ENCODE measurements at regions not wholly inside any gene's neighbourhood (a gene's known extent, or its start where the extent isn't known, plus 50 kb on each side); places are given as distances from the start of the nearest gene placed in this dataset.

DNA sequence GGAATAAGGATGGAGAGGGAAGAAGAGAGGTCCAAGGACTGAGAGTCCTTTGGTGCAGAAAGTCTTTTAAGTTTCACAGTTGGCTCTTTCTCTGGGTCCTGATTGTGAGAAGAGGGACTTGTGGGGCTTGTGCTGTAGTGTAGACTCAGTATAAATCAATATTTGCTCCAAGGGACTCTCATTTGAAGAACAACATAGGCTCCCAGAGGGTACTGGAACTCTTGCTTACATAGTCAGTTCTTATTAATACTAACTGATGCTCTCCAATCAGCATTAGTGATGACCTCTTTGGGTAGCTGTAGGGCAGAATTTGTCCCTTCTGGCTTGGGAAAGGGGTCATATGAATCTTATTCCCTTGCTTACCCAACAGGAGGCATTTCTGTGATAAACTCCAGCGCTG lies 62.5 kb upstream of the CXCL14 start:
- DNase-seq (ENCODE audit: extremely low spot score), result no peak
- ChIA-PET POLR2A (no interaction called here), CTCF (no interaction called here)
- TF ChIP-seq HDGF (IDR thresholded peaks at IDR 0.05; ENCODE audit: borderline replicate concordance) (no peak), ELF4 (IDR thresholded peaks at IDR 0.05) (no peak), ARNT (IDR thresholded peaks at IDR 0.05) (no peak), CTBP1 (IDR thresholded peaks at IDR 0.05; ENCODE audit: borderline replicate concordance) (no peak), TARDBP (IDR thresholded peaks at IDR 0.05) (no peak), FOXM1 (IDR thresholded peaks at IDR 0.05; ENCODE audit: borderline replicate concordance) (no peak), FOXA1 (IDR thresholded peaks at IDR 0.05) (no peak), L3MBTL2 (conservative IDR thresholded peaks at IDR 0.05) (no peak), NFRKB (IDR thresholded peaks at IDR 0.05) (no peak), SP1 (IDR thresholded peaks at IDR 0.05) (no peak), ZNF384 (IDR thresholded peaks at IDR 0.05) (no peak), LEF1 (IDR thresholded peaks at IDR 0.05; ENCODE audit: borderline replicate concordance) (no peak), FOXK2 (IDR thresholded peaks at IDR 0.05) (no peak)

DNA sequence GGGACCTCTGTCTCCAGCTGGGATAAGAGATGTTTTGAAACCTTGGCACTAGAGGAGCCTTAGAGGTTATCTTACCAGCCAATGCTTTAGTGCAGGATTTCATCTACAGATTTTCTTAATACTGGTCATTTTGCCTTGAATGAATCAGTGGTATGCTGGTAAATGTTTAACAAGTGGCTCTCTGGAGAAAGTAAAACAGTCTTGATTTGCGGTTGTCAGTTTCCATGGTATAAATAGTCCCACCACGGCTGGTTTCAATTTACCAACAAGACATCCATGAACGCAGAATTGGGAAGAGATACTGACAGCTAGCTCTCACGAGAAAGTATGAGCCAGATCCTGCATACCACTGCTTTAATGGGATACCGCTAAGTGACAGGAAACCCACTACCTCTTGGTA lies 56.7 kb upstream of the CXCL14 start:
- POLR2A ChIA-PET, result no interaction called here
- CTCF ChIA-PET, result no interaction called here
- no peak for DNase-seq (ENCODE audit: extremely low spot score)
- TF ChIP-seq BHLHE40 (IDR thresholded peaks at IDR 0.05; ENCODE audit: borderline replicate concordance) (no peak), ARNT (IDR thresholded peaks at IDR 0.05) (no peak), L3MBTL2 (conservative IDR thresholded peaks at IDR 0.05) (no peak), HDGF (IDR thresholded peaks at IDR 0.05; ENCODE audit: borderline replicate concordance) (no peak), SUZ12 (IDR thresholded peaks at IDR 0.05) (no peak), NFRKB (IDR thresholded peaks at IDR 0.05) (no peak), SP1 (IDR thresholded peaks at IDR 0.05) (no peak), CTBP1 (IDR thresholded peaks at IDR 0.05; ENCODE audit: borderline replicate concordance) (no peak), TARDBP (IDR thresholded peaks at IDR 0.05) (no peak), FOXM1 (IDR thresholded peaks at IDR 0.05; ENCODE audit: borderline replicate concordance) (no peak), LEF1 (IDR thresholded peaks at IDR 0.05; ENCODE audit: borderline replicate concordance) (no peak), ZNF384 (IDR thresholded peaks at IDR 0.05) (no peak), FOXA1 (IDR thresholded peaks at IDR 0.05) (no peak), FOXK2 (IDR thresholded peaks at IDR 0.05) (no peak), ELF4 (IDR thresholded peaks at IDR 0.05) (no peak)
- TF ChIP-seq, protein P1, sequence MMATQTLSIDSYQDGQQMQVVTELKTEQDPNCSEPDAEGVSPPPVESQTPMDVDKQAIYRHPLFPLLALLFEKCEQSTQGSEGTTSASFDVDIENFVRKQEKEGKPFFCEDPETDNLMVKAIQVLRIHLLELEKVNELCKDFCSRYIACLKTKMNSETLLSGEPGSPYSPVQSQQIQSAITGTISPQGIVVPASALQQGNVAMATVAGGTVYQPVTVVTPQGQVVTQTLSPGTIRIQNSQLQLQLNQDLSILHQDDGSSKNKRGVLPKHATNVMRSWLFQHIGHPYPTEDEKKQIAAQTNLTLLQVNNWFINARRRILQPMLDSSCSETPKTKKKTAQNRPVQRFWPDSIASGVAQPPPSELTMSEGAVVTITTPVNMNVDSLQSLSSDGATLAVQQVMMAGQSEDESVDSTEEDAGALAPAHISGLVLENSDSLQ (IDR thresholded peaks at IDR 0.05), result no peak

DNA sequence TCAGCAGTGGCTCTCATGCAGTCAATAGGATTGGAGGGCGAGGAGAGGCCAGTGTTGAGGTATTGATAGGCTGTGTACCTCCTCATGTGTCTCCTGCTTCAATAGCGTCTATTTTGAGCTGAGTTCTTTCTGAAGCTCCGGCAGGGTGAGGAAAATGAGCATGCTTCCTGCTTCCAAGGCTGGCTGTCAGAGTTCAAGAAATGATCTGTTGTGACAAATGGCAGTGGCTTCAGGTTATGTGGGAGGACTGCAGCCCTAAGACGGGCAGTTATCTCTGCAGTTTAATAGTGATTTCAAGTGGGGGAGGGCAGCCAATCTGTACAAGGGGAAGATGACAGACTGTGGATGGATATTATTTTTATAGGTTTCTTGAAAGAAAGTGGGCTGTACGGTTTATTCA lies 54.0 kb upstream of the CXCL14 start:
- TF ChIP-seq SUZ12 (IDR thresholded peaks at IDR 0.05) (no peak), TARDBP (IDR thresholded peaks at IDR 0.05) (no peak), FOXM1 (IDR thresholded peaks at IDR 0.05; ENCODE audit: borderline replicate concordance) (no peak), LEF1 (IDR thresholded peaks at IDR 0.05; ENCODE audit: borderline replicate concordance) (no peak), ELF4 (IDR thresholded peaks at IDR 0.05) (no peak), SP1 (IDR thresholded peaks at IDR 0.05) (no peak), NFRKB (IDR thresholded peaks at IDR 0.05) (no peak), ARNT (IDR thresholded peaks at IDR 0.05) (no peak), BHLHE40 (IDR thresholded peaks at IDR 0.05; ENCODE audit: borderline replicate concordance) (no peak), HDGF (IDR thresholded peaks at IDR 0.05; ENCODE audit: borderline replicate concordance) (no peak), FOXK2 (IDR thresholded peaks at IDR 0.05) (no peak), ZNF384 (IDR thresholded peaks at IDR 0.05) (no peak), CTBP1 (IDR thresholded peaks at IDR 0.05; ENCODE audit: borderline replicate concordance) (no peak), L3MBTL2 (conservative IDR thresholded peaks at IDR 0.05) (no peak)
- TF ChIP-seq, protein P1 (IDR thresholded peaks at IDR 0.05), result no peak
- POLR2A ChIA-PET, result no interaction called here
- no peak for DNase-seq (ENCODE audit: extremely low spot score)

DNA sequence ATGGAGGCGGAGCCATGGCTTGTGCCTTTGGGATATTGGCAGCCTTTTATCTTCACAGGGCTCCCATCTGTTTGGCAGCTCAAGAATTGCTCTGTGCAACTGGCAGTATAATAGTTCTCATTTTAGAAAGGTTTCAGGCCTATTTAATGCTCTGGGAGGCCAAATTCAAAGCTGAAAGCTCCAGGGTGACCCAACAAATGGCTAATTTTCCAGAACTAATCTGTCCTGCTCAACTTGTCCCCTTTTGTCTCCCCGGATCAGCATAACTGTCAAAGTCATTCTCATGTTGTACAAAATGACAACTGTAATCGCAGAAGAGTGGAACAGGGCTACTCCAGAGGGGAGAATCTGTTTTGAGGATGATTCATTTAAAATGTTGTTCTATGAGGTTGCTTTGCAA lies 52.6 kb upstream of the CXCL14 start:
- TF ChIP-seq, protein P1 (IDR thresholded peaks at IDR 0.05), result no peak
- no peak for TF ChIP-seq SP1 (IDR thresholded peaks at IDR 0.05)
- no peak for TF ChIP-seq NFRKB (IDR thresholded peaks at IDR 0.05)
- no peak for TF ChIP-seq FOXM1 (IDR thresholded peaks at IDR 0.05; ENCODE audit: borderline replicate concordance)
- no peak for TF ChIP-seq SUZ12 (IDR thresholded peaks at IDR 0.05)
- TF ChIP-seq ARNT (IDR thresholded peaks at IDR 0.05), result no peak
- TF ChIP-seq HDGF (IDR thresholded peaks at IDR 0.05; ENCODE audit: borderline replicate concordance), result no peak
- no peak for TF ChIP-seq LEF1 (IDR thresholded peaks at IDR 0.05; ENCODE audit: borderline replicate concordance)
- TF ChIP-seq L3MBTL2 (conservative IDR thresholded peaks at IDR 0.05), result no peak
- TF ChIP-seq TARDBP (IDR thresholded peaks at IDR 0.05), result no peak
- TF ChIP-seq FOXA1 (IDR thresholded peaks at IDR 0.05), result no peak
- no peak for TF ChIP-seq ZNF384 (IDR thresholded peaks at IDR 0.05)
- no peak for TF ChIP-seq FOXK2 (IDR thresholded peaks at IDR 0.05)
- TF ChIP-seq BHLHE40 (IDR thresholded peaks at IDR 0.05; ENCODE audit: borderline replicate concordance), result no peak
- TF ChIP-seq CTBP1 (IDR thresholded peaks at IDR 0.05; ENCODE audit: borderline replicate concordance), result no peak
- TF ChIP-seq ELF4 (IDR thresholded peaks at IDR 0.05), result no peak
- ChIA-PET CTCF (no interaction called here), POLR2A (no interaction called here)
- no peak for DNase-seq (ENCODE audit: extremely low spot score)

More for the DNA sequence above, 54.0 kb upstream of the CXCL14 start:
- CTCF ChIA-PET, result no interaction called here

DNA sequence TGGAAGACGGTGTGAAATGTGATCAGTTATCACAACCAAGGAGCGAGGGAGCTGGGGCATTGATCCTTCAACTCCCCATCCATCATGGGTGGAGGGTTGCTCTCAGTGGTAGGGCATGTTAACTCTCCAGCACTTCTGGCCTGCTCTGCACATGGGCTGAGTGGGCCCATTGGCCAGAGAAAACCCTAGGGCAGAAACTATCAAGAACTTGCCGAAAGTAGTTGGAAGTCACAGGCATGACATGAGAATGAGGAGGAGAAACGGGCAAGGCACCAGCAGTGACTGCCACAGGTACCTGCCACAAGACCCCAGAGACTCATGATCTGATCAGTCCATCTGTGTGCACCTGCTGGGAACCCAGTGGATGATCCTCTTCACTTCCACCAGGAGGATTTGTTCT lies 50.9 kb upstream of the CXCL14 start:
- no peak for TF ChIP-seq SUZ12 (IDR thresholded peaks at IDR 0.05)
- no peak for TF ChIP-seq FOXM1 (IDR thresholded peaks at IDR 0.05; ENCODE audit: borderline replicate concordance)
- no peak for TF ChIP-seq TARDBP (IDR thresholded peaks at IDR 0.05)
- no peak for TF ChIP-seq HDGF (IDR thresholded peaks at IDR 0.05; ENCODE audit: borderline replicate concordance)
- DNase-seq (ENCODE audit: extremely low spot score), result no peak
- ChIA-PET CTCF (interaction anchor here (1.1 kb wide), 1 partner anchor 63 kb away, joined by 3 read pairs; no protein-coding TSS in a partner anchor), POLR2A (no interaction called here)

Measured in HEK293T (cell line).